Choroid plexus epithelial cell (primary cell): ENCODE measurements at regions not wholly inside any gene's neighbourhood (a gene's known extent, or its start where the extent isn't known, plus 50 kb on each side); places are given as distances from the start of the nearest gene placed in this dataset.
A peak's percentile ranks its signal among the peaks of the same experiment; 100 is the strongest.

Experiments used
- DNase-seq: peaks from one replicate; pipeline ENCODE4 v3.0.0-alpha.2; 2010; ENCODE audit warnings: low read depth
- H3K4me3 ChIP-seq: 2 replicates; pipeline ENCODE4 v1.5.1; 2011; ENCODE audit warnings: low read depth, mild to moderate bottlenecking, control low read depth, low read length, moderate library complexity
- CTCF ChIP-seq: conservative IDR thresholded peaks from 2 replicates; pipeline ENCODE4 v1.5.1; 2011; ENCODE audit warnings: low read depth, mild to moderate bottlenecking, control low read depth, inconsistent platforms, low read length, moderate library complexity

- no peak overlapping the region for H3K4me3 ChIP-seq
- TF ChIP-seq CTCF: no peak
- DNase-seq: no peak
Observed at GRCh38 chr5:91521334-91521733, 138.2 kb upstream of the ARRDC3 start.

GRCh38 chr5:91514400-91514799, 131.3 kb upstream of the ARRDC3 start:
- DNase-seq: peak; percentile 10
- no peak for TF ChIP-seq CTCF
- H3K4me3 ChIP-seq: no peak overlapping the region

DNA sequence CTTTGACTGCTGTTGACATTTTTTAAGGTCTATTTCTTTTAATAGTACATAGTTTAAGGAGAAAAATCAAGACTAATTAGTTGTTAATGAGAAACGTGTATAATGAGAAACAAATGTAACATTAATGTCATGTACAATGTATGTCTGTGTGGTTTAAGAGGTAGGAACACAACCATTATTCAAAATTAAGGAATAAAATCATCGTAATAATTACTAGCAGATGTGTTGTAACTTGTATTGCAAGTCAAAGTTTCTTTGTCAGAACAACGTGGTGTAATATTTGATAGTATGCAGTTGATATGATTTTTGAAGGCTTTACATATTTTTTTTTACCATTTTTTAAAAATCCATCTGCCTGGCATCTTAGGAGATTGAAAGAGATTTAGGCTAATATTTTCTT, 120.2 kb upstream of the ARRDC3 start:
- DNase-seq: no peak
- no peak overlapping the region for H3K4me3 ChIP-seq
- no peak for TF ChIP-seq CTCF

DNA sequence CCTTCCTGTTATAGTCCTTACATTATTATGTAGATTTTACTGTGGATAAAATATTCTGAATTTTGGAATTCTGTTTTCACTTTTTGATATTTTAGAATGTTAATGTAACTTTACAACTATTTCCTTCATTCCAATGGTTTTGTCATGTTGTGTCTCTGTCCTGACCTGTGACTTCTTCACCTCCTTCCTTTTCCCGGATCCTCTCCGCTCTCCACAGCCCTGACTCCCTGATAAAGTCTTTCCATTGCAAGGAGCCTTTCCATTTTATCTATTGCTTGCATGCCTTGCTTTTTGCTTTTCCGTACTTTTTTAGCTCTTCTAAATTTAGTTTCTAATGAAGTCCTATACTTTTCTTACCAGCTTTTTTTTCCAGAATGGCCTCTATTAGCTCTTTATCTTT, 117.6 kb upstream of the ARRDC3 start:
- no peak overlapping the region for H3K4me3 ChIP-seq
- no peak for DNase-seq
- no peak for TF ChIP-seq CTCF

GRCh38 chr5:91499943-91500531, 116.9 kb upstream of the ARRDC3 start:
- H3K4me3 ChIP-seq: no peak overlapping the region
- DNase-seq: peak; percentile 80
- peak; percentile 54 for TF ChIP-seq CTCF

- DNase-seq: no peak
- no peak for TF ChIP-seq CTCF
- no peak overlapping the region for H3K4me3 ChIP-seq
Observed at GRCh38 chr5:91495699-91496098, 112.6 kb upstream of the ARRDC3 start.

DNA sequence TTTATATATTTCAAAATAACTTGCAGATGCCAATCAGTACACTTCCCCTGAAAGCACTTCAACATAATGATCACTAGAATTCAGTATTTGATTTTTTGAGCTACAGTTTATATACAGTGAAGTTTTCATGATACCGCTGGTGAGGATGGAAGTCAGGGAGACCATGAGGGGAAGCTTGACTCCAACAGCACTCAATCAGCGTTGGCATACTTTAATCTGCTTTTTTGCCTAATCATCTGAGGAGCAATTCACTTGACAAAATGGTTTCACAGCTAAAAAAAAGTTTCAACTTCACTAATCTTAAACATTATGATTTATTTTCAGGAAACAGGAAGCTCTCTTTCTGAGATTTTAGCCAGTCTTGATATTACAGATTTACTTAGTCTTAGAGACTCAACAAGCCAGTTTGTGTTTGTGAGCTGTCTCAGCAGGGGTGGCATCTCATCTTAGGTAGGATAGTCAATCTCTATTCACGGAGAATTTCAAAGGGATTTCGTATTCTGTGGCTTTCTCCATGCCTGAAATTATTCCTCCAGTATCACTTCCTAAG, 111.4 kb upstream of the ARRDC3 start:
- no peak for DNase-seq
- no peak overlapping the region for H3K4me3 ChIP-seq
- TF ChIP-seq CTCF: no peak
